PC-3 (cell line): ENCODE measurements at regions not wholly inside any gene's neighbourhood (a gene's known extent, or its start where the extent isn't known, plus 50 kb on each side); places are given as distances from the start of the nearest gene placed in this dataset.
A peak's percentile ranks its signal among the peaks of the same experiment; 100 is the strongest.

ENCODE experiments used
- ATAC-seq: fragments of 200-7000 bp; cut with Tn5 transposase; 2 replicates; pipeline ENCODE4 v1.9.1; 2020; ENCODE audit warnings: mild to moderate bottlenecking, moderate library complexity
- BruUV-seq: library from RNA; stranded (reverse); fragments of 400-500 nt; replicated peaks from 2 replicates; lab custom pipeline; 2021; lab: Mats Ljungman, UMichigan
- CTCF ChIA-PET: fragments of 300-600 bp; sonication (Branson Sonifier 250); formaldehyde crosslinking; loops from one replicate; lab custom pipeline; 2022; ENCODE audit warnings: antibody characterized with exemption; lab: Charles Lee
- POLR2A ChIA-PET: fragments of 300-600 bp; sonication (Branson Sonifier 250); formaldehyde crosslinking; loops from one replicate; lab custom pipeline; 2022; ENCODE audit warnings: antibody characterized with exemption; ENCODE audit not compliant: unreplicated experiment; lab: Charles Lee
- DNase-seq: peaks from one replicate; pipeline ENCODE4 v3.0.0-alpha.2; 2015
- H2AFZ ChIP-seq: fragments of 300-600 bp; sonication (generic); 2 replicates; pipeline ENCODE4 v1.6.0; 2016; ENCODE audit warnings: antibody characterized with exemption, low read length
- H3F3A ChIP-seq: fragments of 300-600 bp; sonication (generic); one replicate; pipeline ENCODE4 v1.6.0; 2017; ENCODE audit warnings: antibody characterized with exemption, low read length, control low read depth, mild to moderate bottlenecking; ENCODE audit not compliant: unreplicated experiment
- H3K27ac ChIP-seq: fragments of 300-600 bp; sonication (generic); 2 replicates; pipeline ENCODE4 v1.5.1; 2016; ENCODE audit warnings: mild to moderate bottlenecking, low read length
- H3K27me3 ChIP-seq: fragments of 300-600 bp; sonication (generic); 2 replicates; pipeline ENCODE4 v1.6.1; 2016; ENCODE audit warnings: low read length, mixed read lengths
- H3K36me3 ChIP-seq: fragments of 300-600 bp; sonication (generic); 2 replicates; pipeline ENCODE4 v1.6.1; 2016; ENCODE audit warnings: low read depth, mixed run types, low read length, mixed read lengths
- H3K4me1 ChIP-seq: fragments of 300-600 bp; sonication (generic); 2 replicates; pipeline ENCODE4 v1.5.1; 2016; ENCODE audit warnings: low read length; ENCODE audit not compliant: insufficient read depth
- H3K4me2 ChIP-seq: fragments of 300-600 bp; sonication (generic); 2 replicates; pipeline ENCODE4 v1.6.0; 2016; ENCODE audit warnings: low read length
- H3K4me3 ChIP-seq: fragments of 300-600 bp; sonication (generic); 2 replicates; pipeline ENCODE4 v1.5.1; 2016; ENCODE audit warnings: mild to moderate bottlenecking, low read length, mixed read lengths
- H3K79me2 ChIP-seq: fragments of 300-600 bp; sonication (generic); 2 replicates; pipeline ENCODE4 v1.6.1; 2017; ENCODE audit warnings: low read length, mixed read lengths
- H3K9ac ChIP-seq: fragments of 300-600 bp; sonication (generic); 2 replicates; pipeline ENCODE4 v1.6.0; 2016; ENCODE audit warnings: mild to moderate bottlenecking, low read length
- H3K9me2 ChIP-seq: fragments of 300-600 bp; sonication (generic); replicated peaks from 2 replicates; pipeline ENCODE4 v1.6.1; 2016; ENCODE audit warnings: mixed run types, low read length, mixed read lengths
- H3K9me3 ChIP-seq: fragments of 300-600 bp; sonication (generic); 2 replicates; pipeline ENCODE4 v1.6.1; 2016; ENCODE audit warnings: low read length, mixed read lengths
- H4K20me1 ChIP-seq: fragments of 300-600 bp; sonication (generic); 2 replicates; pipeline ENCODE4 v1.6.1; 2016; ENCODE audit warnings: low read length, mixed read lengths
- EZH2 ChIP-seq: fragments of 300-600 bp; sonication (generic); IDR thresholded peaks from one replicate; pipeline ENCODE4 v1.6.1; 2017; ENCODE audit warnings: antibody characterized with exemption, mild to moderate bottlenecking, low read length; ENCODE audit not compliant: unreplicated experiment
- EZH2phosphoT487 ChIP-seq: fragments of 300-600 bp; sonication (generic); IDR thresholded peaks from 2 replicates; pipeline ENCODE4 v1.6.1; 2018; ENCODE audit warnings: mild to moderate bottlenecking, antibody characterized with exemption, low read length, borderline replicate concordance
- intact Hi-C: fragments of 100-400 bp; cut with micrococcal nuclease; formaldehyde crosslinking; loops from 2 replicates; pipeline ENCODE4 v1.9.0; 2023
- TF ChIP-seq, protein P1 (sequence below): fragments of 300-600 bp; sonication (generic); conservative IDR thresholded peaks from 2 replicates; pipeline ENCODE4 v1.5.1; 2017; ENCODE audit warnings: antibody characterized with exemption, low read depth, mild to moderate bottlenecking, low read length

GRCh38 chr3:170811515-170811914, 58.5 kb downstream of the RPL22L1 start:
- peak; percentile 48 for ATAC-seq
- no peaks in the 10 kb centered on the region for H3K36me3 ChIP-seq
- no TSS peak for BruUV-seq
- peak overlapping the region; percentile 80 for H3K27ac ChIP-seq
- H3K4me2 ChIP-seq = peak overlapping the region; percentile 77
- no peaks in the 10 kb centered on the region for H3K27me3 ChIP-seq
- no peak overlapping the region for H3K9ac ChIP-seq
- DNase-seq = peak; percentile 87
- no peak overlapping the region for H2AFZ ChIP-seq
- ChIA-PET POLR2A (interaction anchor here (0.5 kb wide), 1 partner anchor 397 kb away, joined by 3 read pairs; no protein-coding TSS in a partner anchor), CTCF (interaction anchor here (0.5 to 2.1 kb wide), 20 partner anchors 37 to 502 kb away, joined by 3 to 59 read pairs (median 4); partner anchors contain the start of genes RPL22L1 and SKIL)
- H3F3A ChIP-seq = peaks cover 10% of the 10 kb centered on the region
- H3K4me1 ChIP-seq = peaks cover 56% of the 10 kb centered on the region
- H3K79me2 ChIP-seq = no peaks in the 10 kb centered on the region
- peak overlapping the region; percentile 8; the same call in 1 of the 2 replicates for H3K4me3 ChIP-seq
- no peaks in the 10 kb centered on the region for H4K20me1 ChIP-seq
- H3K9me3 ChIP-seq = no peaks in the 10 kb centered on the region
- TF ChIP-seq EZH2phosphoT487 (no peak), EZH2 (no peak)
- TF ChIP-seq, protein P1, sequence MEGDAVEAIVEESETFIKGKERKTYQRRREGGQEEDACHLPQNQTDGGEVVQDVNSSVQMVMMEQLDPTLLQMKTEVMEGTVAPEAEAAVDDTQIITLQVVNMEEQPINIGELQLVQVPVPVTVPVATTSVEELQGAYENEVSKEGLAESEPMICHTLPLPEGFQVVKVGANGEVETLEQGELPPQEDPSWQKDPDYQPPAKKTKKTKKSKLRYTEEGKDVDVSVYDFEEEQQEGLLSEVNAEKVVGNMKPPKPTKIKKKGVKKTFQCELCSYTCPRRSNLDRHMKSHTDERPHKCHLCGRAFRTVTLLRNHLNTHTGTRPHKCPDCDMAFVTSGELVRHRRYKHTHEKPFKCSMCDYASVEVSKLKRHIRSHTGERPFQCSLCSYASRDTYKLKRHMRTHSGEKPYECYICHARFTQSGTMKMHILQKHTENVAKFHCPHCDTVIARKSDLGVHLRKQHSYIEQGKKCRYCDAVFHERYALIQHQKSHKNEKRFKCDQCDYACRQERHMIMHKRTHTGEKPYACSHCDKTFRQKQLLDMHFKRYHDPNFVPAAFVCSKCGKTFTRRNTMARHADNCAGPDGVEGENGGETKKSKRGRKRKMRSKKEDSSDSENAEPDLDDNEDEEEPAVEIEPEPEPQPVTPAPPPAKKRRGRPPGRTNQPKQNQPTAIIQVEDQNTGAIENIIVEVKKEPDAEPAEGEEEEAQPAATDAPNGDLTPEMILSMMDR = no peak
- H3K9me2 ChIP-seq = no peaks in the 10 kb centered on the region
- intact Hi-C loops = loop anchor here (2.0 to 10.0 kb wide), 3 partner anchors 114 to 1047 kb away; partner anchors contain the start of genes ACTRT3 and TERC

DNA sequence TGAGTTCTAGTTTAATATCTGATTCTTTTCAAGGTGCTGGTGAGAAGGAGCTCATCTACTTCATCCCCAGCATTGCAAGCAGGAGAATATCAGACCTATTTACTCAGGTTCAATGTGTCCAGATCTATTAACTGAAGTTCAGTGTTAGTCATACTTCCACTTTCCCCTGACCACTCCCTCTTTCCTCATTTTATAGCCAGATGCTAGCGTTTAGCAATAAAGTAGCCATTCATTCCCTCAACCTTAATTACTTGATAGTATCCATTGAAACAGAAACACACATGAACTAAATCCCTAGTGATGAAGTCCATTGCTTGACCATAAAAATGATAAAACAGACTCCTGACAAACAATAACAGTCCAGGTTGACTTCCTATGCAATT, 60.0 kb downstream of the RPL22L1 start:
- Histone ChIP-seq H3K4me3 (peak overlapping the region; percentile 47), H3K27me3 (no peaks in the 10 kb centered on the region), H3K4me1 (peaks cover 49% of the 10 kb centered on the region), H3K9me3 (no peaks in the 10 kb centered on the region), H4K20me1 (no peaks in the 10 kb centered on the region), H3K27ac (peak overlapping the region; percentile 80), H3K36me3 (no peaks in the 10 kb centered on the region), H3K9ac (peak overlapping the region; percentile 37), H2AFZ (no peak overlapping the region), H3F3A (peaks cover 10% of the 10 kb centered on the region), H3K79me2 (no peaks in the 10 kb centered on the region), H3K4me2 (peak overlapping the region; percentile 77), H3K9me2 (no peaks in the 10 kb centered on the region)
- intact Hi-C loops = loop anchor here (1.0 to 10.0 kb wide), 7 partner anchors 59 to 1045 kb away; partner anchors contain the start of genes ACTRT3 and TERC
- ATAC-seq (peak; percentile 64), DNase-seq (peak; percentile 84)
- ChIA-PET CTCF (interaction anchor here (1.0 to 2.4 kb wide), 3 partner anchors 58 to 396 kb away, joined by 5 to 19 read pairs (median 8); no protein-coding TSS in a partner anchor), POLR2A (interaction anchor here (0.6 to 0.7 kb wide), 2 partner anchors 92 to 394 kb away, joined by 3 read pairs; no protein-coding TSS in a partner anchor)
- BruUV-seq = no TSS peak
- TF ChIP-seq EZH2 (no peak), EZH2phosphoT487 (no peak)
- TF ChIP-seq, protein P1 = no peak
